ENCODE measurements at regions not wholly inside any gene's neighbourhood (a gene's known extent, or its start where the extent isn't known, plus 50 kb on each side); places are given as distances from the start of the nearest gene placed in this dataset.

DNA sequence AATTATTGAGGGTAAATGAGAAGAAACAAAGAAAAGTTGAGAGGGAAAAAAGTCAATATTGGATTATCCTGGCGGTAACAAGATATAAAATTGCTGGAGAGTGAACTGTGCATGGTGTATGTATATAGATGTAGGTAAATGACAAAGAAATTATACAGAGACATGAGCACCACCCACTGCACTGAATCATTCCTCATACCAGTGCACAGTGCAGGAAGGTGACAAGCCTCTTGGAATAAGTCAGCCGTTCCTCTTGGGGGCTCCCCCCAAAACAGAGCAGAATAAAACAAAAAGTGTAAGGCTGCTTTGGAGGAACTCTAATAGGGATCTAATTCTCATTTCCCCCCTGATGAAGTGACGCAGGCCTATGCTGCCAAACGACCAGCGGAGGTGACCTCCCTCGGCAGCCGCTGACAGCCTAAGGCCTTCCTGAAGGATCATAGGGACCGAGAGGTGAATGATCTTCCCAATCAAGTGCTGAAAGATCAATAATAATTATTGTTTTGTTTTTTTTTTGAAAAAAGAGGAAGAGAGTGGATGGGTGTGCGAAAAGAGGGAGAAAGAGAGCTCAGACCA is 245.0 kb downstream of the PSAT1 start:
- intact Hi-C loops (cut with micrococcal nuclease; ENCODE audit: unreplicated experiment) = no loop called here
- Histone ChIP-seq H3K4me1 (ENCODE audit: insufficient read depth, low read length, poor library complexity, severe bottlenecking) (no peaks in the 10 kb centered on the region), H3K9me3 (ENCODE audit: low read depth, low read length, poor library complexity, severe bottlenecking) (no peaks in the 10 kb centered on the region), H3K27me3 (replicated peaks; ENCODE audit: insufficient read depth, low read depth, low read length, poor library complexity) (peaks cover 11% of the 10 kb centered on the region), H3K4me3 (ENCODE audit: low read depth, low read length, poor library complexity, severe bottlenecking) (no peak overlapping the region), H3K27ac (ENCODE audit: low read depth, low read length, poor library complexity, severe bottlenecking) (no peak overlapping the region), H3K36me3 (ENCODE audit: insufficient read depth, low read length, poor library complexity, severe bottlenecking) (no peaks in the 10 kb centered on the region)
- POLR2A ChIA-PET (ENCODE audit: low non-redundant PET) = no interaction called here
- TF ChIP-seq, protein P1, sequence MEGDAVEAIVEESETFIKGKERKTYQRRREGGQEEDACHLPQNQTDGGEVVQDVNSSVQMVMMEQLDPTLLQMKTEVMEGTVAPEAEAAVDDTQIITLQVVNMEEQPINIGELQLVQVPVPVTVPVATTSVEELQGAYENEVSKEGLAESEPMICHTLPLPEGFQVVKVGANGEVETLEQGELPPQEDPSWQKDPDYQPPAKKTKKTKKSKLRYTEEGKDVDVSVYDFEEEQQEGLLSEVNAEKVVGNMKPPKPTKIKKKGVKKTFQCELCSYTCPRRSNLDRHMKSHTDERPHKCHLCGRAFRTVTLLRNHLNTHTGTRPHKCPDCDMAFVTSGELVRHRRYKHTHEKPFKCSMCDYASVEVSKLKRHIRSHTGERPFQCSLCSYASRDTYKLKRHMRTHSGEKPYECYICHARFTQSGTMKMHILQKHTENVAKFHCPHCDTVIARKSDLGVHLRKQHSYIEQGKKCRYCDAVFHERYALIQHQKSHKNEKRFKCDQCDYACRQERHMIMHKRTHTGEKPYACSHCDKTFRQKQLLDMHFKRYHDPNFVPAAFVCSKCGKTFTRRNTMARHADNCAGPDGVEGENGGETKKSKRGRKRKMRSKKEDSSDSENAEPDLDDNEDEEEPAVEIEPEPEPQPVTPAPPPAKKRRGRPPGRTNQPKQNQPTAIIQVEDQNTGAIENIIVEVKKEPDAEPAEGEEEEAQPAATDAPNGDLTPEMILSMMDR (conservative IDR thresholded peaks at IDR 0.05; ENCODE audit: low read depth, low read length) = no peak
- no peak for TF ChIP-seq EZH2 (IDR thresholded peaks at IDR 0.05; ENCODE audit: borderline replicate concordance, low read depth, low read length, poor library complexity, severe bottlenecking)
- no peak for DNase-seq (ENCODE audit: low spot score)
- CTCF ChIA-PET = no interaction called here
- no TSS peak for BruUV-seq (replicated peaks)

DNA sequence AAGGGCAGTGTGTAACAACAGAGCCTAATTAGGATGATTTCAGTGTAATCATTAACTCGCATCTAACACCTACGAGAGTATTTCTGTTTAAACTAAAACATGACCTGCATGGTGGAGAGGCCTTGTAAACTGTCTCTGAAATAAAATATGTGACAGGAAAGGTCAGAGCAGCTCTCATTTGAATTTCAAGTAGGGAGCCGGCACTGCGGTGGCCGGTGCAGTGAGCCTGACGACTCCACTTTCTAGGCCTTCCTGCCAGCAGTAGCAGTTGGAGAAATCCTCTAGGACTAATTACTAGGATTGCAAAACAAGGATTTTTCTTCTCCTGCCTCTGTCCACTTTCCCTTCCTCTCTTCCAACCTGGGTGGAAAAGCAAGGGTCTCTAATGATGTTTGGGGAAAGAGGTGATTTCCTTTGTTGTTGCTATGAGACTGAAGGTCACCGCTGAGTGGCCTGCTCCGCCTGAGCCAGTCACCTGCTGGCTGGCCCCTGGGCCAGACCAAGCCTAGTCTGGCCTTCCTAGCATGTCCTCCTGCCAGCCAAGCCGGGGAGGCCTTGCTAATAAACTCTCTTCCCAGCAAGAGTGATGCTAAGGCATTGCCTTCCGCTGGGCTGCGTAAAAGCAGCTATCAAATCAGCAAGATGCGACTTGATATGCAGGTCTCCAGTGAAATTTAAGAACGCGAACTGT is 245.7 kb downstream of the PSAT1 start:
- H3K4me3 ChIP-seq (ENCODE audit: low read depth, low read length, poor library complexity, severe bottlenecking) = no peak overlapping the region
- intact Hi-C loops (cut with micrococcal nuclease; ENCODE audit: unreplicated experiment) = no loop called here
- CTCF ChIA-PET = no interaction called here
- H3K9me3 ChIP-seq (ENCODE audit: low read depth, low read length, poor library complexity, severe bottlenecking) = no peaks in the 10 kb centered on the region
- H3K36me3 ChIP-seq (ENCODE audit: insufficient read depth, low read length, poor library complexity, severe bottlenecking) = no peaks in the 10 kb centered on the region
- no peak overlapping the region for H3K27ac ChIP-seq (ENCODE audit: low read depth, low read length, poor library complexity, severe bottlenecking)
- POLR2A ChIA-PET (ENCODE audit: low non-redundant PET) = no interaction called here
- no peaks in the 10 kb centered on the region for H3K4me1 ChIP-seq (ENCODE audit: insufficient read depth, low read length, poor library complexity, severe bottlenecking)
- no TSS peak for BruUV-seq (replicated peaks)
- H3K27me3 ChIP-seq (replicated peaks; ENCODE audit: insufficient read depth, low read depth, low read length, poor library complexity) = peaks cover 11% of the 10 kb centered on the region
- DNase-seq (ENCODE audit: low spot score) = no peak
- TF ChIP-seq, protein P1 (conservative IDR thresholded peaks at IDR 0.05; ENCODE audit: low read depth, low read length) = no peak
- no peak for TF ChIP-seq EZH2 (IDR thresholded peaks at IDR 0.05; ENCODE audit: borderline replicate concordance, low read depth, low read length, poor library complexity, severe bottlenecking)

DNA sequence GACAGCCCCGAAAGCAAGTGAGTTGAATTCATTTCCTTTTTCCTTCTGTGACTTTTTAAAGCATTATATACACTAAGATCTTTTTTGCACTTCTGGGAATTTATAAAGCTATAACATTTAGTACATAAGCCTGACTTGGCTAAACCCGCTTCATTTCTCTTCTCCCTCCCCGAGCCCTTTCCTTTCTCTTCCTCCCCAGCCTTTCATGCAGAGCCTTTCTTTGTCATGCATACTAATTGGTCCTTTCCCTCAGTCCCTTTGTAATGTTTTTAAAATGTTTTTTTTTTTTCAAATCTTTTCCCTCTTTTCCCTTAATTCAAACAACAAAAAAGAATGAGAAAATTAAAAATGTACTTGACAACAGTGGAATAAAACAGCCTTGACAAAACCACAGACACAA is 246.4 kb downstream of the PSAT1 start:
- no peak for TF ChIP-seq EZH2 (IDR thresholded peaks at IDR 0.05; ENCODE audit: borderline replicate concordance, low read depth, low read length, poor library complexity, severe bottlenecking)
- TF ChIP-seq, protein P1 (conservative IDR thresholded peaks at IDR 0.05; ENCODE audit: low read depth, low read length) = no peak
- H3K4me3 ChIP-seq (ENCODE audit: low read depth, low read length, poor library complexity, severe bottlenecking) = no peak overlapping the region
- ChIA-PET POLR2A (ENCODE audit: low non-redundant PET) (no interaction called here), CTCF (no interaction called here)
- intact Hi-C loops (cut with micrococcal nuclease; ENCODE audit: unreplicated experiment) = no loop called here
- peaks cover 15% of the 10 kb centered on the region for H3K27me3 ChIP-seq (replicated peaks; ENCODE audit: insufficient read depth, low read depth, low read length, poor library complexity)
- no peaks in the 10 kb centered on the region for H3K4me1 ChIP-seq (ENCODE audit: insufficient read depth, low read length, poor library complexity, severe bottlenecking)
- no peak overlapping the region for H3K27ac ChIP-seq (ENCODE audit: low read depth, low read length, poor library complexity, severe bottlenecking)
- no peak for DNase-seq (ENCODE audit: low spot score)
- no peaks in the 10 kb centered on the region for H3K9me3 ChIP-seq (ENCODE audit: low read depth, low read length, poor library complexity, severe bottlenecking)
- no TSS peak for BruUV-seq (replicated peaks)
- no peaks in the 10 kb centered on the region for H3K36me3 ChIP-seq (ENCODE audit: insufficient read depth, low read length, poor library complexity, severe bottlenecking)

Data from A673 (cell line).